NCI-H1417 treated with DMSO at 0.1 percent for 48 hours (cell line): ENCODE measurements at regions not wholly inside any gene's neighbourhood (a gene's known extent, or its start where the extent isn't known, plus 50 kb on each side); places are given as distances from the start of the nearest gene placed in this dataset.

Source experiments
- DNase-seq: peaks from one replicate; lab custom pipeline; 2025; lab: John Stamatoyannopoulos, UW

DNA sequence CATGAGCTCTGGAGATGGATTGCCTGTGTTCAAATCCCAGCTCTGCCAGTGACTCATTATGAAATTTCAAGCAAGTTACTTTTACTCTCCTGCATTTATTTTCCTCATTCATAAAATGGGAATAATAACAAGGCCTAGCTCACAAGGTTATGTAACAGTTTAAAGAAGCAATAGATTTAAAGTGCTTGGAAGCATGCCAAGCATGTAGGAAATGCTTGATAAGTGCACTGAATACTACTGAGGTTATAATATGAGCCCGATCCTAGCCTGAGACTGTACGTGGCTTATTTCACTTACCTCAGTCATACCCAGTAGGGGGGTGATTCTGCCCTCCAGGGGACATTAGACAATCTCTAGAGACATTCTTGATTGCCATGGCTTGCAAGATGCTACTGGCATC lies 734.1 kb upstream of the WWC1 start:
- no peak for DNase-seq

- no peak for DNase-seq
Observed at GRCh38 chr5:167561796-167562195, 729.6 kb upstream of the WWC1 start.

- DNase-seq: no peak
Observed at GRCh38 chr5:167564275-167564674, 727.2 kb upstream of the WWC1 start.

DNA sequence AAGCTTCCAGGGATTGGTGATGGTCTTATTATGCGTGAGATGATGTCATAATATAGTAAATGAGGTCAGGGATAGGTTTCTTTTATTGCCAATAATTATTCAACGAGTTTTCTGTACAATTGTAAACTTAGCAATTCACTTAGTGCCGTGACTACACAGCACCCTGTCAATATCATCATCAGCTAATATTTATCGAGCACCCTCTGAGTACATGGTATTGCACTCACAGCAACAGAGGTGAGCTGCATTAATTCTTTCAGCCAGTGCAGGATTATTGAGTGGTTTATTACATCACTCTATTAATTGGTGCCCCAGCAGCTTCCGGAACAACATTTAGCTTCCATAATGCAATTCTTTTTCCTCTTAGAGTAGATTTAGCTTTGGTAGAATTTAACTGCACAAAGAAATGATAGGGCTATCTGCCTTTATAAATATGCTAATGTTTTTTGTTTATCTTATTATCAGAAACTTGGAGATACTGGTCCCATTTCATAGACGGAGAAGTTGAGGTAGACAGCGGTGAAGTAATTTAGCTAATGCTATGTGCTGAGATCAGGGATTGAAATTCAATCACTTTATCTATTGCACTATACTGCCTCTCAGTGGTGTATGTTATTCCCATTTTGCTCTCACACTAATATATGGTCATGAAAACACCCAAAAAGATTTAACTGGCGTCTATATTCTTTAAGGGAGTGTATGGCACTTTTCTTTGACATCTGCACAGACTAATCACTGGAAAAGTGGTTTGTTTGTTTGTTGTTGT lies 726.1 kb upstream of the WWC1 start:
- DNase-seq: no peak

GRCh38 chr5:167570431-167570830 lies 721.0 kb upstream of the WWC1 start:
- DNase-seq: no peak

DNA sequence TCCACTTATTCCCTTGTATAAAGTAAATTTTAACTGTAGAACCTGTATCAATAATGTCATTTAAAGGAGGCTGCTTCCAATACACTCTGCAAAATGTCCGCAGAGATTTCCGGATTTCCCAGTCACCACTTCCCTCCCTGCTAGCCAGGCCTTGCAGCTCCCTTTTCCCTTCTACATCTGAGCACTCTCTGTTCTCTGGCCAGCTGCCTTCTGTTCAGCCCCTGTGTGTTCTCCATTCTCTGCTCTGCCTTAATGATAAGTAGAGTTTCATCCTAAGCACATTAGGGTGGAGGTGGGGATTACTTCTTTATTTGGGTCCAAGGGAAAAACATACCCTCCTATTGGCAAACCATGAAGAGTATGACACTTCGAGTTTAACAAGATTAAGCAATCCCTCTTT lies 719.6 kb upstream of the WWC1 start:
- no peak for DNase-seq

GRCh38 chr5:167573370-167574127 lies 717.9 kb upstream of the WWC1 start:
- DNase-seq: no peak

DNA sequence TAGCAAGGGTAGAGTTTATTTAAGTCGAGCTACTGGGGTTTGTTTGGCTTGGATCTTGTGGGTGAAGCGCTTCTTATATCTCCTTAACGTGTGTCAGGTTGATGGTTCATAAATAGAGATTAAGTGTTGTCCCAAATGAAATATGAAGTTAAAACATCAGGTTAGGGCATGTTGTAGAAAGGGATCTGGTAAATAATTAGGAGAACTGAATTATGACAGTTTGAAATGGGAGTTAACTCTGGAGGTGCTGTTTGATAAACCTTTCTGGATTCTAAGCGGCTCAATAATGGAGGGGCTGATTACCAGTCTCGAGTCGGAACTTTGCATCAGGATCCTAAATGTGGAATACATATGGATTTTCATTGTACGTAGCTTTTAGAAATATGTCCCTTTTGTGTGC lies 717.0 kb upstream of the WWC1 start:
- DNase-seq: no peak

DNA sequence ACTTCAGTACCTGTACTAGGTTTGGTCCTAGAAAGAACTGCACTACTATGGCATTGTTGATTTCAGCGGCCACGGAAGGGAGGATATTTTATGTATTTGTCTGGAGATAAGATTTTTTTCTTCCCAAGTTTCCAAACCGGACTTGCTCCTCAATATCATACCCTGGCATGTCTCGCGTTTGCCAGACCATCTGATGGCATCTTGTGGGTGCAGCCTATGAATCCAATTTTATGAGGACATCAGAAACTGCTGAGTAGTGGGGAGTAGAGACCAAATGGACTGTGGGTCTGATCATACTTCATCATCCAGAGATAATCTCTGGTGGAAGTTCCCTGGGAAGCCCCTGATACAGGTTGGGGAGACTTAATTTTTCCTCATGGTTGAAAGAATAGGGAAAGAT lies 716.1 kb upstream of the WWC1 start:
- no peak for DNase-seq

DNA sequence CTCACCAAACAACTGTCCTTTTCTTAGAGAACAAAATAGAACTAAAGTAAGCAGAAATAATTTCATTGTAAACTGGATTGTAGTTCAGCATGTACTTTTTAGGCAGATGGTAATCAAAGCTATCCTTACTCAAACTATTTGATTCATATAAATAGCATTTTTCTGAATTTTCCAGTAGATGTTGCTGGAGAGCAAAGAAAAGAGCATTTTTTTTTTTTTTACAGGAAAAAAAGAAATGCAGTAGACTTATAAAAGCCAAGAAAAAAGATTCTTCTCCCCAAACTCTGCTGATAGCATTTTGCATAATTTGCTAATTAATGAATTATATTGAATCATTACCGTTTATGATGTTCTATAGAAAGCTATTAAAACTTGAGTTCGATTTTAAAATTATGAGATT lies 715.3 kb upstream of the WWC1 start:
- no peak for DNase-seq

- DNase-seq: no peak
Observed at GRCh38 chr5:167576897-167577296, 714.5 kb upstream of the WWC1 start.

DNA sequence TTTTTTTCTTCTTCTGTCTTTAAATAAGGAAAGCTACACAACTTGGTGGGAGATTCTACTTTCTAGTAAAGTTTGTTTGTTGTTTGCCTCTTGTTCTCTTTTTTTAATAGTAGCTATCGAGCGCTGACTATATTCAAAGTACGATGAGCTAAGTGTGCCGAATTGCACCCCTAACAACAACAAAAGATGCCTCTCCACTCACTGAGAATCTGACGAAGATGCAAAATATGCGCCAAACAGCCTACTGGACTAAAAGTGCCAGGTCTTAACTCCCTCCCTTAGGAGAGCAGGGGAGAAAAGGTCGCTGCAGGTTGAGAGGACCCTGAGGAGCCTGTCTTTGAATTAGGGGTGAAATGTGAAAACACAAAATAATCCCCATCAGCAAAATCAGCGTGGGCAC lies 713.8 kb upstream of the WWC1 start:
- no peak for DNase-seq

- DNase-seq: no peak
Observed at GRCh38 chr5:167578977-167579692, 712.3 kb upstream of the WWC1 start.

DNA sequence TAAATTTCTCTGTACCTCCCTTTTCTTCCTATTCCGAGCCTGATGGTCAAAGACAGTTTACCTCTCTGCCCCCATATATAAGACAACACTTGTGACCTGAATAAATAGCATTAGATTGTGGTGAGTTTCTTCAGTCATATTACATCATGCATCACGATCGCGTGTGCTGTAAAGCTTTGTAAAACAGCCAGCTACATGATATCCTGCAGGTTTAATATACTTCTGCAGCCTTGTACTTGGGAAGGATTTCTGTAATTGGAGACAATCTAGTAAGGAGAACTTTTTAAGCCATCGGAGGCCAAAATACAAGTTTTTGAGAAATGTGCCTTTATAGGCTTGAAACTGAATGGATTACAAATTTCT lies 711.8 kb upstream of the WWC1 start:
- no peak for DNase-seq

- no peak for DNase-seq
Observed at GRCh38 chr5:167580608-167581007, 710.8 kb upstream of the WWC1 start.

DNA sequence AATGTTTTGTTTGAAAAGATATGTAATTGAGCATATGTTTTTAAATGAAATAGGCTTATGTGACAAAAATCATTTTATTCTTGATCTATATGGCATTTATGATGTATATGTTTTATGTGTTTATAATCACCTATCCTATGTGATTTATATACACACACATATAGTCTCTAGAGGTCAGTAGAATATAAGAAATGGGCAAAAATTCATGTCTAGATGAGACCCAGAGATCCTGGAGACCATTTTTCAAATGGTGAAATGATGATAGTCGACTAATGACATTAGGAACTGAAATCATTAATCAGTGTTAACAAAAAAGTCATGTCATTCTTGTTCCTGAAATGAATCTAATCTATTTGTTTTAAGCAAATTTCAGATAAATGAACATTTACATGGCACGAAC lies 709.2 kb upstream of the WWC1 start:
- DNase-seq: no peak

GRCh38 chr5:167582886-167583285 lies 708.6 kb upstream of the WWC1 start:
- DNase-seq: no peak

GRCh38 chr5:167585184-167585583 lies 706.3 kb upstream of the WWC1 start:
- DNase-seq: no peak

GRCh38 chr5:167587772-167588437 lies 703.5 kb upstream of the WWC1 start:
- no peak for DNase-seq

GRCh38 chr5:167592114-167592513 lies 699.3 kb upstream of the WWC1 start:
- no peak for DNase-seq

DNA sequence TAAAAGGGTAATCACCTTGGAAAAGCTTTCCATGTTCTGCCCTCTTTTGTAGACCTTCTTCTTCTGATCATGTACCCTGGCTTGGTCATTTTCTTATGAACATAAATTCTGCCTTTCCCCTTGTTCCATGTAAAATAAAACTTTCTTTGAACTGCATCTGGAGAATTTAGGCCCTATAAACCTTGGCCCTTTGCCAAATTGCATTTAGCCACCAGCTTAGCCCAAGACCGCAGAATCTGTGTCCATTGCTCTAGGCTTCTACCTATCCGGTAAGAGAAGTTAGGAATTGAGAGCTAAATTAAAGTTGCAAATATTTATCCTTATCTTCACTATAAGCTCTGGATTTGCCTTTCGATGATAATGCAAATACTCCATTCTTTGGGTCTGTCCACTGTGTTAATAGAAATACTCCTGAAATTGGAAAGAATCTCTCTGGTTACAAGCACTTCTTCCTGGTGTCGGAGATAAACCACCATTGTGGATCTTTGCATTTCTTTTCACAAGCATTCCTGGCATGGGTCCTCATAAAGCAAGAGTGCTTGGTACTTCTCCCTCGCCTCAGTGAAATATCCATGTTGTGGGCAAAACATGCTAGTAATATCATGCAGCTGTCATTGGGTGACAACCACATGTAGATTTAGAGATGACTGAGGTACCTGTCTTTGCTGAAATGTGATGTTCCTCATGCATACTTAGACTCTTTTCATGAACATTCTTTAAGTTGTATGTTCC lies 698.0 kb upstream of the WWC1 start:
- DNase-seq: no peak

GRCh38 chr5:167594061-167594435 lies 697.4 kb upstream of the WWC1 start:
- no peak for DNase-seq
